ENCODE measurements at regions not wholly inside any gene's neighbourhood (a gene's known extent, or its start where the extent isn't known, plus 50 kb on each side); places are given as distances from the start of the nearest gene placed in this dataset.

- WGBS, 2 donors (ENCODE audit: low coverage in 1 of 2): 71 to 85% methylated on average over 2 of the region's 2 CpGs
- no peak overlapping the region for H3K4me3 ChIP-seq
- H3K9me3 ChIP-seq: no peaks in the 10 kb centered on the region
- no peak for TF ChIP-seq CTCF (IDR thresholded peaks at IDR 0.05)
- H3K36me3 ChIP-seq: no peaks in the 10 kb centered on the region
- no peak overlapping the region for H3K27ac ChIP-seq
- no peak for ATAC-seq
- no peaks in the 10 kb centered on the region for H3K4me1 ChIP-seq
- no peaks in the 10 kb centered on the region for H3K27me3 ChIP-seq
Measured at GRCh38 chr13:109427148-109427547, 359.2 kb downstream of the IRS2 start.

- WGBS, 2 donors (ENCODE audit: low coverage in 1 of 2): 88 to 100% methylated on average over 1 of the region's 1 CpG
- Histone ChIP-seq H3K27ac (no peak overlapping the region), H3K4me3 (no peak overlapping the region), H3K4me1 (no peaks in the 10 kb centered on the region), H3K36me3 (no peaks in the 10 kb centered on the region), H3K27me3 (no peaks in the 10 kb centered on the region), H3K9me3 (no peaks in the 10 kb centered on the region)
- ATAC-seq: no peak
- TF ChIP-seq CTCF (IDR thresholded peaks at IDR 0.05) (no peak), EP300 (IDR thresholded peaks at IDR 0.05) (no peak)
Measured at GRCh38 chr13:109426690-109426990, 359.7 kb downstream of the IRS2 start.

- Histone ChIP-seq H3K9me3 (no peaks in the 10 kb centered on the region), H3K27ac (no peak overlapping the region), H3K36me3 (no peaks in the 10 kb centered on the region), H3K27me3 (no peaks in the 10 kb centered on the region), H3K4me3 (no peak overlapping the region), H3K4me1 (no peaks in the 10 kb centered on the region)
- ATAC-seq: no peak
- 82 to 84% methylated on average over 4 to 5 of the region's 5 CpGs for WGBS, 2 donors (ENCODE audit: low coverage in 1 of 2)
- TF ChIP-seq POLR2AphosphoS5 (IDR thresholded peaks at IDR 0.05) (no peak), EP300 (IDR thresholded peaks at IDR 0.05) (no peak), POLR2A (IDR thresholded peaks at IDR 0.05) (no peak), CTCF (IDR thresholded peaks at IDR 0.05) (no peak)
Measured at GRCh38 chr13:109425821-109426689, 360.3 kb downstream of the IRS2 start.

GRCh38 chr13:109422161-109422560 lies 364.2 kb downstream of the IRS2 start:
- WGBS, 2 donors (ENCODE audit: low coverage in 1 of 2): 84 to 100% methylated on average over 2 of the region's 4 CpGs

More at GRCh38 chr13:109422161-109422560, 364.2 kb downstream of the IRS2 start:
- no peak overlapping the region for H3K27ac ChIP-seq
- H3K36me3 ChIP-seq: no peaks in the 10 kb centered on the region
- H3K9me3 ChIP-seq: no peaks in the 10 kb centered on the region
- no peak overlapping the region for H3K4me3 ChIP-seq
- H3K4me1 ChIP-seq: no peaks in the 10 kb centered on the region
- ATAC-seq: no peak
- H3K27me3 ChIP-seq: no peaks in the 10 kb centered on the region
- TF ChIP-seq POLR2AphosphoS5 (IDR thresholded peaks at IDR 0.05) (no peak), POLR2A (IDR thresholded peaks at IDR 0.05) (no peak), EP300 (IDR thresholded peaks at IDR 0.05) (no peak), CTCF (IDR thresholded peaks at IDR 0.05) (no peak)

Measured in gastroesophageal sphincter (tissue), 4 donors.